A549 (cell line): ENCODE measurements at regions not wholly inside any gene's neighbourhood (a gene's known extent, or its start where the extent isn't known, plus 50 kb on each side); places are given as distances from the start of the nearest gene placed in this dataset.

Experiments
- ATAC-seq, 2 experiments: fragments of 200-7000 bp in 1 of 2; fragments of >200 bp in 1 of 2; cut with Nextera tagmentation in 1 of 2; cut with Tn5 transposase in 1 of 2; 3 replicates each; pipeline versions ENCODE4 v1.8.0 to v1.9.1; 2018 to 2020; ENCODE audit warnings: mild to moderate bottlenecking in 1 of 2, moderate library complexity in 1 of 2
- CTCF ChIA-PET: fragments of 300-600 bp; sonication (Branson Sonifier 250); formaldehyde crosslinking; extraction: SDS; loops from one replicate; lab custom pipeline; 2021; ENCODE audit warnings: antibody characterized with exemption, inconsistent platforms; lab: Yijun Ruan, JAX
- POLR2A ChIA-PET: fragments of 350-600 bp; formaldehyde crosslinking; extraction: SDS; loops from one replicate; lab custom pipeline; 2021; ENCODE audit warnings: antibody characterized with exemption, inconsistent platforms; lab: Yijun Ruan, JAX
- DNase-seq, 2 experiments: peaks; one replicate each; pipeline versions ENCODE4 v3.0.0 to v3.0.0-alpha.2; 2011 to 2016; ENCODE audit warnings: low read depth in 1 of 2, low spot score in 1 of 2
- FAIRE-seq: peaks from 2 replicates; lab custom pipeline; 2011; peaks lifted over from hg19 to GRCh38; lab: Jason Lieb, UNC
- H3K27ac ChIP-seq, 2 experiments: fragments of >200 bp; sonication (Bioruptor Twin); formaldehyde crosslinking; 3 replicates each; pipeline ENCODE4 v1.5.1; 2016 to 2017
- H3K4me1 ChIP-seq: fragments of >200 bp; sonication (Bioruptor Twin); formaldehyde crosslinking; 3 replicates; pipeline ENCODE4 v1.6.1; 2016
- H3K4me2 ChIP-seq: fragments of >200 bp; sonication (Bioruptor Twin); formaldehyde crosslinking; 3 replicates; pipeline ENCODE4 v1.6.1; 2016
- H3K4me3 ChIP-seq: fragments of >200 bp; sonication (Bioruptor Twin); formaldehyde crosslinking; 3 replicates; pipeline ENCODE4 v1.5.1; 2016
- H3K9me3 ChIP-seq: fragments of >200 bp; sonication (Bioruptor Twin); formaldehyde crosslinking; 3 replicates; pipeline ENCODE4 v1.6.1; 2016
- BHLHE40 ChIP-seq: IDR thresholded peaks from 2 replicates; pipeline ENCODE4 v1.6.1; 2012; ENCODE audit warnings: low read depth, low read length, inconsistent platforms
- CEBPB ChIP-seq, 2 experiments: fragments of >200 bp in 1 of 2; sonication (Bioruptor Twin) in 1 of 2; formaldehyde crosslinking in 1 of 2; IDR thresholded peaks; 2 replicates each; pipeline ENCODE4 v1.6.1; 2012 to 2016
- EHF ChIP-seq: fragments of 250-450 bp; sonication (Bioruptor Pico); IDR thresholded peaks from 2 replicates; pipeline ENCODE4 v1.5.0; 2020; ENCODE audit warnings: mild to moderate bottlenecking
- EP300 ChIP-seq, 2 experiments: fragments of >200 bp; sonication (Bioruptor Twin); formaldehyde crosslinking; IDR thresholded peaks; 2 replicates in 1 of 2; 3 replicates in 1 of 2; pipeline ENCODE4 v1.6.1; 2016 to 2017
- ESRRA ChIP-seq: fragments of 150-350 bp; IDR thresholded peaks from 2 replicates; pipeline ENCODE4 v1.6.1; 2014; ENCODE audit warnings: mild to moderate bottlenecking, low read length, borderline replicate concordance
- FOXS1 ChIP-seq: fragments of 250-450 bp; sonication (Bioruptor Pico); IDR thresholded peaks from 2 replicates; pipeline ENCODE4 v1.5.0; 2020; ENCODE audit warnings: mild to moderate bottlenecking, moderate library complexity
- GATA3 ChIP-seq: IDR thresholded peaks from 2 replicates; pipeline ENCODE4 v1.6.1; 2012; ENCODE audit warnings: borderline replicate concordance
- HEYL ChIP-seq: fragments of 250-450 bp; sonication (Bioruptor Pico); IDR thresholded peaks from 2 replicates; pipeline ENCODE4 v1.8.0; 2021; ENCODE audit warnings: mild to moderate bottlenecking, moderate library complexity
- HMGXB4 ChIP-seq: fragments of 250-450 bp; sonication (Bioruptor Pico); IDR thresholded peaks from 2 replicates; pipeline ENCODE4 v1.5.0; 2021; ENCODE audit warnings: mild to moderate bottlenecking, moderate library complexity, borderline replicate concordance
- HOXB13 ChIP-seq: fragments of 250-450 bp; sonication (Bioruptor Pico); IDR thresholded peaks from 2 replicates; pipeline ENCODE4 v1.5.0; 2020; ENCODE audit warnings: low read depth, mild to moderate bottlenecking, moderate library complexity
- JUN ChIP-seq, 2 experiments: fragments of >200 bp; sonication (Bioruptor Twin); formaldehyde crosslinking; IDR thresholded peaks; 2 replicates in 1 of 2; 3 replicates in 1 of 2; pipeline ENCODE4 v1.6.1; 2016 to 2017
- KDM1A ChIP-seq: fragments of 200-600 bp; sonication (generic); IDR thresholded peaks from 2 replicates; pipeline ENCODE4 v1.6.1; 2016; ENCODE audit warnings: low read depth, mild to moderate bottlenecking
- KDM5A ChIP-seq: fragments of 200-600 bp; sonication (generic); IDR thresholded peaks from 2 replicates; pipeline ENCODE4 v1.6.1; 2016; ENCODE audit warnings: antibody characterized with exemption, mild to moderate bottlenecking
- MAFK ChIP-seq: fragments of 450-650 bp; IDR thresholded peaks from 2 replicates; pipeline ENCODE4 v1.6.1; 2014; ENCODE audit not compliant: partially characterized antibody
- MAX ChIP-seq: IDR thresholded peaks from 2 replicates; pipeline ENCODE4 v1.6.1; 2012
- MAZ ChIP-seq: fragments of 150-350 bp; IDR thresholded peaks from 2 replicates; pipeline ENCODE4 v1.6.1; 2014; ENCODE audit warnings: antibody characterized with exemption, low read depth, low read length, borderline replicate concordance
- NFE2L2 ChIP-seq: fragments of 150-350 bp; conservative IDR thresholded peaks from 2 replicates; pipeline ENCODE4 v1.6.1; 2014; ENCODE audit warnings: low read length
- NPAS2 ChIP-seq: fragments of 250-450 bp; sonication (Bioruptor Pico); IDR thresholded peaks from 2 replicates; pipeline ENCODE4 v1.8.0; 2022; ENCODE audit warnings: mild to moderate bottlenecking, moderate library complexity, borderline replicate concordance
- NR3C1 ChIP-seq: fragments of >200 bp; sonication (Bioruptor Twin); formaldehyde crosslinking; IDR thresholded peaks from 3 replicates; pipeline ENCODE4 v1.6.1; 2017
- PBX3 ChIP-seq: IDR thresholded peaks from 2 replicates; pipeline ENCODE4 v1.6.1; 2012
- PHF8 ChIP-seq: fragments of 200-600 bp; sonication (generic); IDR thresholded peaks from 2 replicates; pipeline ENCODE4 v1.6.1; 2016; ENCODE audit warnings: low read depth, mild to moderate bottlenecking, antibody characterized with exemption, moderate library complexity, borderline replicate concordance
- POLR2AphosphoS2 ChIP-seq: conservative IDR thresholded peaks from 2 replicates; pipeline ENCODE4 v1.6.1; 2012; ENCODE audit warnings: low read length, improper control_type of control experiment, inconsistent platforms
- RAD21 ChIP-seq, 2 experiments: fragments of >200 bp in 1 of 2; sonication (Bioruptor Twin) in 1 of 2; formaldehyde crosslinking in 1 of 2; IDR thresholded peaks in 1 of 2; conservative IDR thresholded peaks in 1 of 2; 2 replicates in 1 of 2; 3 replicates in 1 of 2; pipeline ENCODE4 v1.6.1; 2012 to 2018; ENCODE audit warnings: inconsistent platforms in 1 of 2
- RARB ChIP-seq: fragments of 250-450 bp; sonication (Bioruptor Pico); IDR thresholded peaks from 2 replicates; pipeline ENCODE4 v1.8.0; 2021; ENCODE audit warnings: mild to moderate bottlenecking, moderate library complexity
- RCOR1 ChIP-seq: fragments of 150-350 bp; IDR thresholded peaks from 2 replicates; pipeline ENCODE4 v1.6.1; 2014; ENCODE audit warnings: antibody characterized with exemption, low read length, low read depth
- RFX5 ChIP-seq: fragments of 450-650 bp; IDR thresholded peaks from 2 replicates; pipeline ENCODE4 v1.7.1; 2014; ENCODE audit warnings: antibody characterized with exemption, mild to moderate bottlenecking, moderate library complexity
- SMC3 ChIP-seq: fragments of >200 bp; sonication (Bioruptor Twin); formaldehyde crosslinking; IDR thresholded peaks from 3 replicates; pipeline ENCODE4 v1.6.1; 2018; ENCODE audit warnings: inconsistent platforms
- SREBF2 ChIP-seq: fragments of 450-650 bp; IDR thresholded peaks from 2 replicates; pipeline ENCODE4 v1.6.1; 2014; ENCODE audit warnings: mild to moderate bottlenecking, moderate library complexity
- TP53 ChIP-seq: fragments of 250-450 bp; sonication (Bioruptor Pico); IDR thresholded peaks from 2 replicates; pipeline ENCODE4 v1.5.0; 2021; ENCODE audit warnings: mild to moderate bottlenecking, moderate library complexity
- USF2 ChIP-seq: fragments of 450-650 bp; IDR thresholded peaks from 2 replicates; pipeline ENCODE4 v1.6.1; 2014; ENCODE audit warnings: antibody characterized with exemption
- ZC3H11A ChIP-seq: fragments of 450-650 bp; IDR thresholded peaks from 2 replicates; pipeline ENCODE4 v1.6.1; 2014; ENCODE audit warnings: antibody characterized with exemption, mild to moderate bottlenecking
- ZFP36 ChIP-seq: fragments of 450-650 bp; IDR thresholded peaks from 2 replicates; pipeline ENCODE4 v1.6.1; 2014; ENCODE audit warnings: borderline replicate concordance; ENCODE audit not compliant: partially characterized antibody
- ZNF302 ChIP-seq: fragments of 250-450 bp; sonication (Bioruptor Pico); IDR thresholded peaks from 2 replicates; pipeline ENCODE4 v1.9.0; 2021; ENCODE audit warnings: inconsistent platforms, mild to moderate bottlenecking, moderate library complexity
- WGBS: methylation state at CpG from one replicate; pipeline ENCODE4 v1.1.6; 2017; ENCODE audit errors: missing lambda C conversion rate; 5-methylcytosine and 5-hydroxymethylcytosine counted together

- POLR2A ChIA-PET, result no interaction called here
- H3K4me1 ChIP-seq, result no peaks in the 10 kb centered on the region
- ATAC-seq (no peak), DNase-seq (no peak), FAIRE-seq (no peak)
- no peak overlapping the region for H3K4me2 ChIP-seq
- CTCF ChIA-PET, result no interaction called here
- TF ChIP-seq HEYL (CRISPR knock-in tag), result no peak
- TF ChIP-seq NR3C1, result no peak
- TF ChIP-seq SREBF2, result no peak
- TF ChIP-seq NFE2L2, result no peak
- TF ChIP-seq EP300 (IDR thresholded peaks at IDR 0.05), result no peak
- no peak for TF ChIP-seq ESRRA
- TF ChIP-seq CEBPB (IDR thresholded peaks at IDR 0.05), result no peak
- TF ChIP-seq MAFK, result no peak
- no peak for TF ChIP-seq TP53 (CRISPR knock-in tag)
- TF ChIP-seq POLR2AphosphoS2, result no peak
- TF ChIP-seq ZFP36, result no peak
- no peak for TF ChIP-seq HMGXB4 (CRISPR knock-in tag)
- TF ChIP-seq ZNF302 (CRISPR knock-in tag), result no peak
- TF ChIP-seq MAZ, result no peak
- no peak for TF ChIP-seq USF2
- TF ChIP-seq BHLHE40, result no peak
- TF ChIP-seq EHF (CRISPR knock-in tag), result no peak
- no peak for TF ChIP-seq FOXS1 (CRISPR knock-in tag)
- TF ChIP-seq PBX3, result no peak
- no peak overlapping the region for H3K27ac ChIP-seq
- no peaks in the 10 kb centered on the region for H3K9me3 ChIP-seq
- H3K4me3 ChIP-seq, result no peak overlapping the region
- 0% methylated on average over 2 of the region's 2 CpGs for WGBS
Measured at GRCh38 chr5:63211448-63212132, 633.0 kb downstream of the LRRC70 start.

GRCh38 chr5:63205976-63206375 is 627.4 kb downstream of the LRRC70 start:
- Histone ChIP-seq H3K9me3 (no peaks in the 10 kb centered on the region), H3K4me1 (no peaks in the 10 kb centered on the region), H3K4me3 (no peak overlapping the region), H3K4me2 (no peak overlapping the region), H3K27ac (no peak overlapping the region)
- no peak for DNase-seq
- POLR2A ChIA-PET, result no interaction called here
- 8% methylated on average over 2 of the region's 2 CpGs for WGBS
- ATAC-seq, result no peak
- TF ChIP-seq JUN (IDR thresholded peaks at IDR 0.05) (no peak), NFE2L2 (no peak), RCOR1 (no peak), EHF (CRISPR knock-in tag) (no peak), NPAS2 (CRISPR knock-in tag) (no peak), RAD21 (conservative IDR thresholded peaks at IDR 0.05 in 1 of 2, IDR thresholded peaks at IDR 0.05 in 1 of 2) (no peak), HOXB13 (CRISPR knock-in tag) (no peak), ZC3H11A (no peak), TP53 (CRISPR knock-in tag) (no peak), RFX5 (no peak), MAZ (no peak), KDM1A (no peak), SMC3 (no peak), KDM5A (no peak), RARB (CRISPR knock-in tag) (no peak), GATA3 (no peak), HMGXB4 (CRISPR knock-in tag) (no peak), PHF8 (no peak), MAX (no peak)
- CTCF ChIA-PET, result no interaction called here
- FAIRE-seq, result no peak
